Liver (tissue), 3 donors: ENCODE measurements at regions not wholly inside any gene's neighbourhood (a gene's known extent, or its start where the extent isn't known, plus 50 kb on each side); places are given as distances from the start of the nearest gene placed in this dataset.

Experiments used
- CTCF ChIP-seq: fragments of 150-350 bp; IDR thresholded peaks from 2 replicates; pipeline ENCODE4 v1.5.1; 2017; ENCODE audit warnings: improper control_type of control experiment, low read depth, low read length; ENCODE audit not compliant: missing input control
- EGR1 ChIP-seq, 2 donors: IDR thresholded peaks; 2 replicates each; pipeline ENCODE4 v1.6.1; 2016 to 2018; ENCODE audit warnings: antibody characterized with exemption in 2 of 2, low read depth in 2 of 2
- FOXA1 ChIP-seq: IDR thresholded peaks from 2 replicates; pipeline ENCODE4 v1.6.1; 2016; ENCODE audit warnings: antibody characterized with exemption
- JUND ChIP-seq, 2 donors: IDR thresholded peaks; 2 replicates each; pipeline ENCODE4 v1.6.1; 2016; ENCODE audit warnings: antibody characterized with exemption in 2 of 2
- MAX ChIP-seq: IDR thresholded peaks from 2 replicates; pipeline ENCODE4 v1.6.1; 2016; ENCODE audit warnings: antibody characterized with exemption
- RAD21 ChIP-seq, 2 donors: IDR thresholded peaks; 2 replicates each; pipeline ENCODE4 v1.6.1; 2016; ENCODE audit warnings: antibody characterized with exemption in 2 of 2, mild to moderate bottlenecking in 2 of 2
- REST ChIP-seq: IDR thresholded peaks from 2 replicates; pipeline ENCODE4 v1.6.1; 2016; ENCODE audit warnings: antibody characterized with exemption, mild to moderate bottlenecking
- RXRA ChIP-seq, 2 donors: IDR thresholded peaks; 2 replicates each; pipeline ENCODE4 v1.6.1; 2017 to 2018; ENCODE audit warnings: antibody characterized with exemption in 2 of 2, mild to moderate bottlenecking in 1 of 2
- SP1 ChIP-seq: IDR thresholded peaks from 2 replicates; pipeline ENCODE4 v1.6.1; 2018; ENCODE audit warnings: antibody characterized with exemption, mild to moderate bottlenecking
- TAF1 ChIP-seq: conservative IDR thresholded peaks from 2 replicates; pipeline ENCODE4 v1.6.1; 2016; ENCODE audit warnings: antibody characterized with exemption, mild to moderate bottlenecking
- YY1 ChIP-seq: IDR thresholded peaks from 2 replicates; pipeline ENCODE4 v1.6.1; 2016; ENCODE audit warnings: antibody characterized with exemption, mild to moderate bottlenecking
- ZBTB33 ChIP-seq: IDR thresholded peaks from 2 replicates; pipeline ENCODE4 v1.6.1; 2016; ENCODE audit warnings: antibody characterized with exemption
- donor health status: healthy.
- donor health status: healthy.

- TF ChIP-seq RXRA (IDR thresholded peaks at IDR 0.05) (no peak), CTCF (no peak), RAD21 (IDR thresholded peaks at IDR 0.05) (no peak), EGR1 (IDR thresholded peaks at IDR 0.05; ENCODE audit: low read depth in 2 of 2) (no peak), REST (no peak), ZBTB33 (no peak), JUND (IDR thresholded peaks at IDR 0.05) (no peak), YY1 (no peak), TAF1 (no peak), SP1 (no peak), FOXA1 (no peak), MAX (no peak)
Measured at GRCh38 chr9:92165484-92165883, 50.3 kb upstream of the SPTLC1 start.
